ENCODE measurements at regions not wholly inside any gene's neighbourhood (a gene's known extent, or its start where the extent isn't known, plus 50 kb on each side); places are given as distances from the start of the nearest gene placed in this dataset.

GRCh38 chr2:207284556-207285472 lies 119.1 kb upstream of the KLF7 start:
- Mint-ChIP-seq H3K27ac (no peak overlapping the region), H3K36me3 (ENCODE audit: insufficient read depth) (no peaks in the 10 kb centered on the region), H3K9me3 (ENCODE audit: low read depth) (no peaks in the 10 kb centered on the region), H3K4me3 (ENCODE audit: low read depth) (no peak overlapping the region), H3K27me3 (peaks cover 22% of the 10 kb centered on the region), H3K4me1 (ENCODE audit: low read depth) (peaks cover 9% of the 10 kb centered on the region)
- TF ChIP-seq CTCF (IDR thresholded peaks at IDR 0.05; ENCODE audit: unreplicated experiment) = no peak
- no peak for DNase-seq (ENCODE audit: low spot score, unreplicated experiment)

DNA sequence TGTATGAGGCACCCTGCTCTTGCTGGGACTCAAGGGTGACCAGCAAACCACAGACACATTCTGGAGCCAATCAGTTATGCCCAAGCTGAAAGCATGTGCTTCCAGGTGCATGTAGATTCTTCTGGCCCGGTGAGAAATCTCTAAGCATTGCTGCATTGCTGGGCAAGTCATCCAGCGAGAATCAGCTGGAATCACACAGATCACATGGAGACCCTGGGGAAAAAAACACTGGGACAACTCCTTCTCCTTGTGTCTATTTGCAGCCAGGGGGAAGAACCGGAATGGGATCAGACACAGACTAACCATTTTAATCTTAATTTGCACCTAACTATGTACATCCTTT lies 119.7 kb upstream of the KLF7 start:
- TF ChIP-seq CTCF (IDR thresholded peaks at IDR 0.05; ENCODE audit: unreplicated experiment) = no peak
- Mint-ChIP-seq H3K9me3 (ENCODE audit: low read depth) (no peaks in the 10 kb centered on the region), H3K4me1 (ENCODE audit: low read depth) (peaks cover 9% of the 10 kb centered on the region), H3K27ac (no peak overlapping the region), H3K36me3 (ENCODE audit: insufficient read depth) (no peaks in the 10 kb centered on the region), H3K4me3 (ENCODE audit: low read depth) (no peak overlapping the region), H3K27me3 (peaks cover 24% of the 10 kb centered on the region)
- no peak for DNase-seq (ENCODE audit: low spot score, unreplicated experiment)

GRCh38 chr2:207286106-207286505 lies 120.4 kb upstream of the KLF7 start:
- no peak for TF ChIP-seq CTCF (IDR thresholded peaks at IDR 0.05; ENCODE audit: unreplicated experiment)
- DNase-seq (ENCODE audit: low spot score, unreplicated experiment) = no peak
- H3K4me3 Mint-ChIP-seq (ENCODE audit: low read depth) = no peak overlapping the region
- H3K9me3 Mint-ChIP-seq (ENCODE audit: low read depth) = no peaks in the 10 kb centered on the region
- peaks cover 28% of the 10 kb centered on the region for H3K27me3 Mint-ChIP-seq
- H3K27ac Mint-ChIP-seq = no peak overlapping the region
- peaks cover 9% of the 10 kb centered on the region for H3K4me1 Mint-ChIP-seq (ENCODE audit: low read depth)
- H3K36me3 Mint-ChIP-seq (ENCODE audit: insufficient read depth) = no peaks in the 10 kb centered on the region

DNA sequence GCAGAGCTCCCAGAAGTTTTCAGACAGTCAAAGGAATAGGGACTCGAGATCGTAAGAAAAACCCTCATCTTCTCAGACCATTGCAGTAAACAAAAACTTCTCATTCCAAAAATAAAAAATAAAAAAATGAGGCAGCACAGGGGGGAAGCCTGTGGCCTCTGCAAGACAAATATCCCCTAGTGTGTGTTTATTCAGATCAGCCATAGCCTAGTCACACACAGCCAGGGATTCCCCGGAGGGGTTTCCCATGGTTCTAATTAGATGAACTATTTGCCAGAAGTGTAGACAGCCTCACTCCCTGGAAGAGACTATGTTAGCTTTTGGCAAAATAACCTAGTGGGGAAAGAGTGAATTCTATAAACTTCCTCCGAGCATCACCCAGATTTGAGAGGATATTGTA lies 122.9 kb upstream of the KLF7 start:
- TF ChIP-seq CTCF (IDR thresholded peaks at IDR 0.05; ENCODE audit: unreplicated experiment) = no peak
- H3K4me3 Mint-ChIP-seq (ENCODE audit: low read depth) = no peak overlapping the region
- H3K9me3 Mint-ChIP-seq (ENCODE audit: low read depth) = no peaks in the 10 kb centered on the region
- peaks cover 9% of the 10 kb centered on the region for H3K4me1 Mint-ChIP-seq (ENCODE audit: low read depth)
- no peaks in the 10 kb centered on the region for H3K36me3 Mint-ChIP-seq (ENCODE audit: insufficient read depth)
- no peak for DNase-seq (ENCODE audit: low spot score, unreplicated experiment)
- H3K27me3 Mint-ChIP-seq = peaks cover 23% of the 10 kb centered on the region
- no peak overlapping the region for H3K27ac Mint-ChIP-seq

DNA sequence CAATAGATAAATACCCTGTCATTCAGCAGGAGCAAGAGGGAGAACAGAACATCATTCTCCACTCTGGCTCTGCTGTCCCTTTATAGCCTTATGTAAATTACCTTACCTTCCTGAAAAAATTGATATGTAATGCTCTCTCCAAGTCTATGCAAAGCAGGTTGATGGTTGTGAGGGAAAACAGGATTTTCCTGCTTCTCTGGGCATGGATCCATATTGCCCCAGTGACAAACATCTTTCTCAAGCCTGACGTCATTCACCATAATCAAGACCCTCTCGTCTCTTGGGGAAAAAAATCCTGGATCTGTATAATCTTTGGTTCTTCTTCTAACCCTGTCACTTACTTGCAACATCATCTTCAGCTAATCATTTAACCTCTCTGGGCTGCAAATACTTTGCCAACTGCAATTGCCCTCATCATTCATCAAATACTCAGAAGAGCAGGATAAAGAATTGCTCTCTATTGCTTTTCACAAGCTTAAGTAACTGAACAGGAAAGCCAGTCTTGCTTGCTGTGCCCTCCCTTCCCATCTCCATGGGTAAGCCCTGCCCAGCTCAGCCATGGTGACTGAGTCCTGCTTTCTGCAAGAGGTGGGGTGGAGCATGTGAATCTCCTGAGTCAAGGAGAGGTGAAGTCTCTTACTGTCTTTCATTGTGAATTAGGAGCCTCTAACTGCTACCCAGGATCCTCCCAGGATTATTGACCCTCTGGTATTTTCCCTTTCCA lies 123.7 kb upstream of the KLF7 start:
- TF ChIP-seq CTCF (IDR thresholded peaks at IDR 0.05; ENCODE audit: unreplicated experiment) = no peak
- no peak overlapping the region for H3K4me3 Mint-ChIP-seq (ENCODE audit: low read depth)
- no peaks in the 10 kb centered on the region for H3K36me3 Mint-ChIP-seq (ENCODE audit: insufficient read depth)
- H3K4me1 Mint-ChIP-seq (ENCODE audit: low read depth) = peaks cover 6% of the 10 kb centered on the region
- H3K27me3 Mint-ChIP-seq = peaks cover 22% of the 10 kb centered on the region
- H3K9me3 Mint-ChIP-seq (ENCODE audit: low read depth) = no peaks in the 10 kb centered on the region
- no peak overlapping the region for H3K27ac Mint-ChIP-seq
- no peak for DNase-seq (ENCODE audit: low spot score, unreplicated experiment)
